T47D (cell line): ENCODE measurements at regions not wholly inside any gene's neighbourhood (a gene's known extent, or its start where the extent isn't known, plus 50 kb on each side); places are given as distances from the start of the nearest gene placed in this dataset.
"Not testable (repeated sequence)": the region's sequence is repeated elsewhere in the genome, so short reads cannot be mapped to it uniquely, and the experiment has no call there.

Source experiments
- DNase-seq, 2 experiments: peaks; one replicate each; pipeline versions ENCODE4 v3.0.0 to v3.0.0-alpha.2; 2011 to 2012; ENCODE audit warnings: low read depth in 1 of 2, low spot score in 1 of 2
- JUND ChIP-seq: IDR thresholded peaks from 2 replicates; pipeline ENCODE4 v1.6.1; 2012; ENCODE audit warnings: low read depth
- in situ Hi-C: cut with HindIII; loops from 2 replicates; pipeline ENCODE4 v1.10.0; 2016; ENCODE audit warnings: low sequenced_read_pairs, low pct_unique_long_range_greater_than_20kb

DNA sequence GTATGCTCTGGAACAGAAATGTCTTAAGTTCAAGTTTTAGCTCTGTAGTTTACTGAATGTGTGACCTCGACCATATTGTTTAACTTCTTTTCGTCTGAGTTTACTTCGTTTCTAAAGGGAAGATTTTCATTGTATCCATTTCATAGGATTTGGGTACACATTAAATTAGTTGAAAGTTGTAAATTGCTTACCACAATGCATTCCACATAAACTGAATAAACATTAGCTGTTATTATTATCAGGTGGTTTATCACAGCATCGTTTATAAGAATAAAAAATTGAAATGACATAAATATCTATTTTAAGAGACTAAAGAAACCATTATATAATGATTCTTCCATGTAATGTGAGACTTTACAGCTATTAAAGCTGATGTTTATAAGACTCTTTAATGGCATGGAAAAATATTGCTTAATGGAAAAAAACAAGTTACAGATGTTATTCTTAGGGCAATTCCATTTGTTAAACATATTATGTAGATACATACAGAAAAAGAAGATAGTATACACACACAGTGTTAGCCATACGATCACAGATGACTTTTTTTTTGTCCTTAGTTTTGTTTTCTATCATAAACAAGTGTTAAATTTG, 342.3 kb upstream of the SGO1 start:
- in situ Hi-C loops = no loop called here
- DNase-seq = no peak

DNA sequence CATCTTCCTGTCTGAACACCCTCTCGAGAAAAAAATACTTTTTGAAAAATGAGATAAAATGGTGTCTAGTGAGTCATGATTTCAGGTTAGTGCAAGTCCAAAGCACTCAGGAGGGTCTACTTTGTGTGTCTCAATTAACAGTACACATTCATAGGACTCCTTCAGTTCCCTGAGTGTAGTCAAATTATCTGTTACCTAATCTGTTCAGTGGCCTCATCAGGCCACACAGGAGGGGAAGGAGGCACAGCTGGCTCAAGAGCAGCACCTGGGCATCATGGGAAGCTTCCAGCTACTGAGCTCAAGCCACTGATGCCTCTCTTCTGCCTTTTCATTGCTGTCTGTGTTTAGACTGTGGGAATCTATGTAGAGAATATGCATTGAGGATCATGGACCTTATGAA, 341.4 kb upstream of the SGO1 start:
- TF ChIP-seq JUND = no peak
- DNase-seq = no peak
- in situ Hi-C loops = no loop called here

More for the DNA sequence above, 342.3 kb upstream of the SGO1 start:
- TF ChIP-seq JUND = no peak

DNA sequence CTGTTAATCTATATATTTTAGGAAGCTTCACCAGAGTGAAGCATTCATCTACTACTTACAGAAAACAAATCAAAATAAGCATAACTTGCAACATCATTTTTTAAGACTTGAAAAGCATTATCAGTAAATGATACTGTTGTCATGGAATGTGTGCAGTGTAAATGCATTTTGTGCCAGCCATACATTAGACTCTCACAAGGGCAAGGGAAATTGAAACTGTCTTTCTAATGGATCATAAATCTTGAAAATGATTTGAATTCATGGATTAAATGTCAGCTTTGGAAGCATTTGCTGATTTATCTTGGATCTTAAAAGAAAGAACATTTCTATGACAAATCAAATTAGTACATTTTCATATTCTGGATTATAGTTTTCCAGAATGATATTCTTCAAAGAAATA, 338.3 kb upstream of the SGO1 start:
- no peak for DNase-seq
- TF ChIP-seq JUND = no peak
- in situ Hi-C loops = no loop called here

DNA sequence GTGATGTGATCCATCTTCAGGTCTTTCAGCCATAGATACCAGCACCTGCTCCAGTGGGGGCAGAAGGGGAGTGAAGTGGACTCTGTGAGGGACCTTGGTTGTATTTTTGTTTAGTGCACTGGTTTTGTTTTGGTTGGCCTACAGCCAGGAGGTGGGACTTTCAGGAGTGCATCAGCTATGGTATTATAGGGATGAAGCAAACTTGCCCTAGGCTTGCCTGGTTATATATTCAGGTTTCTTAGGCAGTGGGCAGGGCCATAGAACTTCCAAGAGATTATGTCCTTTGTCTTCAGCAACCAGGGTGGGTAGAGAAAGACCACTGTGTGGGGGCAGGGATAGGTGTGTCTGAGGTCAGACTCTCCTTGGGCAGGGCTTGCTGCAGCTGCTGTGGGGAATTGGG, 337.3 kb upstream of the SGO1 start:
- DNase-seq = no peak
- in situ Hi-C loops = no loop called here
- no peak for TF ChIP-seq JUND

DNA sequence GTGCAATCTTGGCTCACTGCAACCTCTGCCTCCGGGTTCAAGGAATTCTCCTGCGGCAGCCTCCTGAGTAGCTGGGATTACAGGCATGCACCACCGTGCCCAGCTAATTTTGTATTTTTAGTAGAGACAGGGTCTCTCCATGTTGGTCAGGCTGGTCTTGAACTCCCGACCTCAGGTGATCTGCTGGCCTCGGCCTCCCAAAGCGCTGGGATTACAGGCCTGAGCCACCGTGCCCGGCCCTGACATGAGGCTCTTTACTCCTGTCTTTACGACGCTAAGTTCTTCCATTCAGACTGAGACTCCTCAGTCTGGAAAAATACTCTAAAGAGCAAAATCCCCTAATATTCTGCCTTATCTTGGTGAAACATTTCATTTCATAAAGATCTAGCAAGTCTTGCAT, 331.3 kb upstream of the SGO1 start:
- in situ Hi-C loops, DNase-seq: not testable (repeated sequence)

DNA sequence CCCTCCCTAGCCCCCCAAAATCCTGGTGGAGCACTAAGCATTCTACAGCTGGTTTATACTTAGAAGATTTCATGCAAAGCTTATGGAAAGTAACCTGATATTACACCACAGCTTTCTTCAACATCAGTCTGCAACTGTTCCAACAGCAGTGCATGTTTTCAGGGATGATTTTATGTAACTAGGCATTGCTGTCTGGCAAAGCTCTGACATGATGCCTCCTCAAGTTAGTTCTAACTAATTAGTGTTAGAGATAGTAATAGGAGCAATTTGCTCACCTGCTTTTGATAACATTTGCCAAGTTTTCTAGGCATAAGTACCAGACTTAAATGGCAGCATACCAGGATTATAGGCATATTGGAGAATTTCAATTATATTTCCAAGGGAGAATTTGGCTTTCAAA, 330.3 kb upstream of the SGO1 start:
- no peak for DNase-seq
- in situ Hi-C loops = no loop called here
- no peak for TF ChIP-seq JUND

DNA sequence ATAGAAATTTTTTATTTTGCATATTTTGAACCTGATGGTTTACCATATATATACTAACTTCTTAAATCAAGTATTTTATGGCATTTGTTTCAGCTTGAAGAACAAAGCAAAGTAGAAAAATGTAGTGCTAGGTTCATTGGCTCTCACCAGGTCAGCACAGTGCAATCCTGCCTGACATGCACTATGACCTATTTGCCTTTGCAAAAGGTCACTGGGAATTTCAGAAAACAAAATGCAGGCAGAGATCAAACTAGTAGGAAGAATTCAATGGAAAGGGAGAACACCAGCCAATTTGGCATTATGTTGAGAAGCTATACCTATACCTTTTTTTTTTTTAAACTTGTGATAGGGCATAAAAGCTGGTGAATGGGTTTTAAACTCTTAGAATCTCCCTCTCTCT, 329.8 kb upstream of the SGO1 start:
- in situ Hi-C loops = no loop called here
- TF ChIP-seq JUND = no peak
- no peak for DNase-seq

DNA sequence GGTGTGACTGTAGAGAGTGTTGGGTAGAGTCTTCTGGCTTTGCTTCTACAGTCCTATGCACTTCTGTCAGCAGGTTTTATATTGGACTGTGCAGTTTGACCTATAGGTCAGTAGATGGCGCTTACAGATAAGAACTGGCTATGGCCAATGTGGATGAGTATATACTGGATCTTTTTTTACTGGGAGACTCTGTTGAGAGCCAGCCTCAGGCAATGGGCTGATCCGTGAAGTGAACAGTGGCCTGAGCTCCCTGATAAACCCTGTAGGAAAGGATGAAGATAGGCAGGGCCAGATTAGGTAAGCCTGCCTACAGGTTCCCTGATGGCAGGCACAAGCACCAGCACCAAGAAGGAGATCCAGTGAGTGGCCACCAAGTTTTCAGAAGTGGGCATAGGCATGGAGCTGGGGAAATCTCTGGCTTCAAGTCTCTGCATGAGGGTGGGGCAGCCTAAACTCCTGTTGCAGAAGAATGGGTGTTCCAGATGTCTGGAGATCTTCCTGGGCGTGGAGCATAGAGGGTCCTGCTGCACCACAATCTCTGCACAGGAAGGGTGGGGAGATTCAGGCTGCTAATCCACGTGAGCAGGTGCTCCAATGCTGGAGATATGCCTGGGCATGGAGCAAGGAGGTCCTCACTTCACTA, 326.0 kb upstream of the SGO1 start:
- TF ChIP-seq JUND = no peak
- peak in 1 of 2 experiments; percentile 75 for DNase-seq
- in situ Hi-C loops = no loop called here

DNA sequence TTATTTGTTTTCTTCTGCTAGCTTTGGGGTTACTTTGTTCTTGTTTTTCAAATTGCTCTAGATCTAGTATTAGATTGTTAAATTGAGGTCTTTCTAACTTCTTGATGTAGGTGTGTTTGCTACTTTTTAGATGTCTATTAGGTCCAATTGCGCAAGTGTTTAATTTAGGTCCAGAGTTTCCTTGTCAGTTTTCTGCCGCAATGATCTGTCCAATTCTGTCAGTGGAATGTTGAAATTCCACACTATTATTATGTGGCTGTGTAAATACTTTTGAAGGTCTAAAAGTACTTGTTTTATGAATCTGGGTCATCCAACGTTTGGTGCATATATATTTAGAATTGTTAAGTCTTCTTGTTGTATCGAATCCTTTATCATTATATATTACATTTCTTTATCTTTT, 324.4 kb upstream of the SGO1 start:
- in situ Hi-C loops = no loop called here
- TF ChIP-seq JUND = no peak
- DNase-seq = no peak

DNA sequence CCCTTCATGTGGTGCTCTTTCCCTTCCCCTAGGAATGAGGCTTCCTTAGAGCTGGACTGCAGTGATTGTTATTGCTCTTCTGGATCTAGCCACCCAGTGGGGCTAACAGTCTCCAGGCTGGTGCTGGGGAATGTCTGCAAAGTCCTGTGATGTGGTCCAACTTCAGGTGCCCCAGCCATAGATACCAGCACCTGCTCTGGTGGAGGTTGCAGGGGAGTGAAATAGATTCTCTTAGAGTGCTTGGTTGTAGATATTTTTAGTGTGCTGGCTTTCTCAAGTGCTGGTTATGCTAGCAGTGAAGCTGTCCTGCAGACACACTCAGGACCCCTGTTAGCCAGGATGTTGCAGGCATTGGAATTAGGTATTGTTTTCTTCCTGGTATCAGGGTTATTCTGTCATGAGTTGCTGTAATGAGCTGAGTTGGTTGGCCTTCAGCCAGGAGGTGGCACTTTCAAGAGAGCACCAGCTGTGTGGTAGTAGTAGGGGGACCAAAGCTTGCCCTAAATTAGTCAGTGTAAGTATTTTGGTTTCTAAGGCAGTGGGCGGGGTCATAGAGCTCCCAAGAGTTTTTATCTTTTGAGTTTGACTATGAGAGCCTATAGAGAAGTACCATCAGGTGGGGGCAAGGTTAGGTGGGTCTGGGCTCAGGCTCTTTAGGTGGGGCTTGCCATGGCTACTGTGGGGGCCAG, 317.5 kb upstream of the SGO1 start:
- no peak for TF ChIP-seq JUND
- no peak for DNase-seq
- in situ Hi-C loops = no loop called here

DNA sequence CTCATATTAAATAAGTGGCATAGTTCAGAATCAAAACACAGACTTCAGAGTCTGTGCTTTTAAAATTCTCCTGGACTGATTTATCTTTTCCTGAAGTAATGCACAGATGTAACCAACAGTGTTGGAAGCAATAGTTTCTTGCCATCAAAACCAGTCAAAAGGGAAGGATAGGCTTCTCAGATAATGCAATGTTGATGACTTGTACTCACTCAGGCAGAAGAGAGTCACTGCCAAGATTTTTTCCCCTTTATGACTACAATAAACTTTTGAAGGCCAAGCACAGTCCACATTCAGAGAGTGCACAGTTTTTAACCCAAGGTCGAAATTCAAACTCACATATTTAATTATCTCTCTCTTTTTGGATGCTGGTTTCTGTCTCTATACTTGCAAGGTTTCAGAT, 305.0 kb upstream of the SGO1 start:
- in situ Hi-C loops = no loop called here
- no peak for TF ChIP-seq JUND
- no peak for DNase-seq

DNA sequence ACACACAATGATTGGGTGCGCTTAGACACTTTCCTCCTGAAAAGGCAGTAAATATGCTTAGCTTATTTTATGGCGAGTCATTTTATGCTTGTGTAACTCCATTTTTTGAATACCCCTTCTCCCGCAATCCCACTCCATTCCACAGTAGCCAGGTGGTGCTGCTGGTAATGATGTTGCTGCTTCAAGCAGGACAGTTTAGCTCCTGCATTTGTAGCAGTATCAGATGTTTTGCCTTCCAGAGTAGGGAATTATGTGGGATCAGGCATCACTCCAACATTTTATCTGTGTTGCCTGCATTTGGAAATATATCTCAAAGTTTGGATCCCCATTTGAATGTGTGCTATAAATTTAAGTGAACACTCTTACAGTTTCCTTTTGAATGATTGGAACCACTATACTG, 302.1 kb upstream of the SGO1 start:
- DNase-seq = no peak
- in situ Hi-C loops = no loop called here
- no peak for TF ChIP-seq JUND

DNA sequence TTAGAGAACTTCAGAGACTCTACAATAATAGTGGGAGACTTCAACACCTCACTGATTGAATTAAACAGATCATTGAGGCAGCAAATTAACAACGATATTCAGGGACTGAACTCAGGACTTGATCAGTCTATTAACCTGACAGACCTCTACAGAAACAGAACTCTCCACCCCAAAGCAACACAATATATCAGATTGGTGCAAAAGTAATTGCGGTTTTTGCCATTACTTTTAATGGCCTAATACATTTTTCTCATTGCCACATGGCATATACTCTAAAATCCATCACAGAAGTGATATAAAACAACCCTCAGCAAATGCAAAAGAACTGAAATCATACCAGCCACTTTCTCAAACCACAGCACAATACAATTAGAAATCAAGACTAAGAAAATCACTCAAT, 298.1 kb upstream of the SGO1 start:
- TF ChIP-seq JUND = no peak
- in situ Hi-C loops = no loop called here
- no peak for DNase-seq
